Neuronal stem cell (in vitro differentiated cells): ENCODE measurements at regions not wholly inside any gene's neighbourhood (a gene's known extent, or its start where the extent isn't known, plus 50 kb on each side); places are given as distances from the start of the nearest gene placed in this dataset.
"Not testable (repeated sequence)": the region's sequence is repeated elsewhere in the genome, so short reads cannot be mapped to it uniquely, and the experiment has no call there.

ENCODE experiments used
- DNase-seq: peaks from one replicate; pipeline ENCODE4 v3.0.0-alpha.2; 2013; ENCODE audit warnings: low spot score
- H2AFZ ChIP-seq: one replicate; pipeline ENCODE4 v1.6.1; 2013; ENCODE audit warnings: mild to moderate bottlenecking, low read length, inconsistent platforms
- H2AK5ac ChIP-seq: 2 replicates; pipeline ENCODE4 v1.6.1; 2013; ENCODE audit warnings: low read depth, mild to moderate bottlenecking, inconsistent platforms, low read length, moderate library complexity, mixed read lengths
- H2BK120ac ChIP-seq: 2 replicates; pipeline ENCODE4 v1.6.1; 2013; ENCODE audit warnings: low read depth, mild to moderate bottlenecking, inconsistent platforms, low read length, moderate library complexity, mixed read lengths
- H2BK12ac ChIP-seq: one replicate; pipeline ENCODE4 v1.6.1; 2013; ENCODE audit warnings: low read length, inconsistent platforms
- H2BK15ac ChIP-seq: 2 replicates; pipeline ENCODE4 v1.6.1; 2013; ENCODE audit warnings: mild to moderate bottlenecking, low read length, inconsistent platforms, mixed read lengths
- H2BK5ac ChIP-seq: one replicate; pipeline ENCODE4 v1.6.1; 2013; ENCODE audit warnings: inconsistent platforms, mild to moderate bottlenecking, low read length, moderate library complexity
- H3K14ac ChIP-seq: one replicate; pipeline ENCODE4 v1.6.1; 2013; ENCODE audit warnings: low read length, inconsistent platforms
- H3K18ac ChIP-seq: 2 replicates; pipeline ENCODE4 v1.6.1; 2013; ENCODE audit warnings: low read length, inconsistent platforms
- H3K23ac ChIP-seq: 2 replicates; pipeline ENCODE4 v1.6.1; 2013; ENCODE audit warnings: low read depth, mild to moderate bottlenecking, mixed read lengths, low read length, inconsistent platforms; ENCODE audit not compliant: poor library complexity
- H3K27ac ChIP-seq: replicated peaks from 3 replicates; pipeline ENCODE4 v1.5.1; 2013; ENCODE audit warnings: low read length, inconsistent platforms
- H3K27me3 ChIP-seq, 3 experiments: 2 replicates each; pipeline ENCODE4 v1.6.1; 2013; ENCODE audit warnings: low read length in 3 of 3, mild to moderate bottlenecking in 2 of 3, inconsistent platforms in 1 of 3, low read depth in 1 of 3, mixed read lengths in 1 of 3, moderate library complexity in 1 of 3; ENCODE audit not compliant: control insufficient read depth in 3 of 3, insufficient read depth in 3 of 3
- H3K36me3 ChIP-seq, 2 donors: replicated peaks in 1 of 2; 2 replicates each; pipeline ENCODE4 v1.6.1; 2013; ENCODE audit warnings: low read length in 2 of 2; ENCODE audit not compliant: control insufficient read depth in 2 of 2, insufficient read depth in 2 of 2
- H3K4ac ChIP-seq: 2 replicates; pipeline ENCODE4 v1.6.1; 2013; ENCODE audit warnings: inconsistent platforms, mild to moderate bottlenecking, low read length, moderate library complexity
- H3K4me1 ChIP-seq, 2 donors: 1 replicate in 1 of 2; 2 replicates in 1 of 2; pipeline ENCODE4 v1.6.1; 2013; ENCODE audit warnings: low read length in 2 of 2, low read depth in 1 of 2; ENCODE audit not compliant: control insufficient read depth in 2 of 2, insufficient read depth in 1 of 2
- H3K4me2 ChIP-seq: one replicate; pipeline ENCODE4 v1.6.1; 2013; ENCODE audit warnings: mild to moderate bottlenecking, low read length, inconsistent platforms; ENCODE audit not compliant: insufficient read depth, poor library complexity, severe bottlenecking
- H3K4me3 ChIP-seq, 2 donors: 2 replicates each; pipeline ENCODE4 v1.5.1; 2013; ENCODE audit warnings: low read length in 2 of 2, mild to moderate bottlenecking in 2 of 2, inconsistent platforms in 1 of 2, moderate library complexity in 1 of 2
- H3K79me1 ChIP-seq: one replicate; pipeline ENCODE4 v1.6.1; 2013; ENCODE audit warnings: low read depth, mild to moderate bottlenecking, inconsistent platforms, low read length, moderate library complexity
- H3K9ac ChIP-seq: one replicate; pipeline ENCODE4 v1.6.1; 2013; ENCODE audit warnings: mild to moderate bottlenecking, low read depth, low read length, inconsistent platforms; ENCODE audit not compliant: poor library complexity
- H3K9me3 ChIP-seq, 2 donors: replicated peaks in 1 of 2; 2 replicates each; pipeline versions ENCODE3 to v1.6.1; 2013; ENCODE audit warnings: low read length in 2 of 2, mild to moderate bottlenecking in 2 of 2, inconsistent platforms in 1 of 2, low read depth in 1 of 2, mixed read lengths in 1 of 2, moderate library complexity in 1 of 2; ENCODE audit not compliant: control insufficient read depth in 2 of 2, insufficient read depth in 1 of 2
- H4K8ac ChIP-seq: one replicate; pipeline ENCODE4 v1.6.1; 2013; ENCODE audit warnings: low read depth, mild to moderate bottlenecking, inconsistent platforms, low read length, moderate library complexity
- H4K91ac ChIP-seq: one replicate; pipeline ENCODE4 v1.6.1; 2013; ENCODE audit warnings: low read length, low read depth, mild to moderate bottlenecking, inconsistent platforms; ENCODE audit not compliant: poor library complexity
- WGBS, 2 donors: extraction: QIAGEN DNeasy Blood & Tissue Kit; methylation state at CpG; one replicate each; pipeline ENCODE4 v1.1.7; 2013; ENCODE audit warnings: missing lambda C conversion rate in 2 of 2, mixed read lengths in 1 of 2; ENCODE audit not compliant: insufficient read length in 2 of 2, insufficient replicate concordance in 1 of 2; ENCODE audit errors: extremely low coverage in 2 of 2; 5-methylcytosine and 5-hydroxymethylcytosine counted together

DNA sequence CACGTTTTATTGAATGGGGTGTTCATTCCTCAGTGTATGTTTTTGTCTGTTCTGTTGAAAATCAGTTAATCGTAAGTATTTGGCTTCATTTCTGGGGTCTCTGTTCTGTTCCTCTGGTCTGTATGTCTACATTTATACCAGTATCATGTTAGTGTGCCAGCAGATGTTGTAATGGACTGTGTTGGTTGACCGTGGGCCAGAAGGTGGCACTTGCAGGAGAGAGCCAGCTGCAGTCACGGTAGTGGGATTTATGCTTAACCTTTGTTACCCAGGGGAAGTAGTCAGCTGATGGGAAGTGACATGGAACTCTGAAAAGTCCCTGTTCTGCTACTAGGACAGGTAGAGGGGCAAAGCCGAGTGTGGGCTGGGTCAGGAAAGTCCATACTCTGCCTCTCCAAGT, 238.3 kb upstream of the NPAP1 start:
- not testable (repeated sequence) for H2BK15ac ChIP-seq, H2BK12ac ChIP-seq, H2AFZ ChIP-seq, H3K18ac ChIP-seq, H4K91ac ChIP-seq, H3K4me3 ChIP-seq, H3K14ac ChIP-seq, H2BK120ac ChIP-seq, H2BK5ac ChIP-seq, H3K27ac ChIP-seq, H4K8ac ChIP-seq, H3K4me2 ChIP-seq, H3K27me3 ChIP-seq, H3K4me1 ChIP-seq, H3K9ac ChIP-seq, H2AK5ac ChIP-seq, H3K79me1 ChIP-seq, H3K4ac ChIP-seq, DNase-seq, H3K9me3 ChIP-seq, H3K36me3 ChIP-seq, H3K23ac ChIP-seq
- no CpG with 5 or more reads among the region's 5 CpGs for WGBS, 2 donors

DNA sequence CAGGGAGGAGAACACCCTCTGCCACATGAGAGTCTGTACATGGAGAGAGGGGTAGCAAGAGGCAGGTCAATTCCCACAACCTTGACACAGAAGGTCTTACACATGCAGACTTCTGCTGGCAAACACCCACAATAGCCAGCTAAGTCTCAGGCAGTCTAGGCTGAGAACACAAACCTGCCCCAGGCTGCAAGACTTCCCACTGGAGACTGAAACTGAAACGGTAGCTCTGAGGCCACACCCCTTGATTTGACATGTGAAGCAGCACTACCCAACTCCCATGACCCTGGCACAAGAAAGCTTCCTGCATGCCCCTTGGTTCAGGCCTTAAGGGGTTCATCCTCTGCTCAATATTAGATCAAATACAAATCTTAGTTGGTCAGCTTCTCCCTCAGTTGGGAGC, 237.8 kb upstream of the NPAP1 start:
- H3K4ac ChIP-seq, H3K79me1 ChIP-seq, H3K27ac ChIP-seq, H3K9ac ChIP-seq, H3K14ac ChIP-seq, H2AK5ac ChIP-seq, H3K9me3 ChIP-seq, H2AFZ ChIP-seq, H3K23ac ChIP-seq, H3K36me3 ChIP-seq, H4K8ac ChIP-seq, H3K4me2 ChIP-seq, DNase-seq, H3K4me3 ChIP-seq, H3K4me1 ChIP-seq, H3K18ac ChIP-seq, H2BK120ac ChIP-seq, H3K27me3 ChIP-seq, H2BK5ac ChIP-seq, H4K91ac ChIP-seq, H2BK12ac ChIP-seq, H2BK15ac ChIP-seq: not testable (repeated sequence)
- WGBS, 2 donors, result no CpG with 5 or more reads among the region's 1 CpG

DNA sequence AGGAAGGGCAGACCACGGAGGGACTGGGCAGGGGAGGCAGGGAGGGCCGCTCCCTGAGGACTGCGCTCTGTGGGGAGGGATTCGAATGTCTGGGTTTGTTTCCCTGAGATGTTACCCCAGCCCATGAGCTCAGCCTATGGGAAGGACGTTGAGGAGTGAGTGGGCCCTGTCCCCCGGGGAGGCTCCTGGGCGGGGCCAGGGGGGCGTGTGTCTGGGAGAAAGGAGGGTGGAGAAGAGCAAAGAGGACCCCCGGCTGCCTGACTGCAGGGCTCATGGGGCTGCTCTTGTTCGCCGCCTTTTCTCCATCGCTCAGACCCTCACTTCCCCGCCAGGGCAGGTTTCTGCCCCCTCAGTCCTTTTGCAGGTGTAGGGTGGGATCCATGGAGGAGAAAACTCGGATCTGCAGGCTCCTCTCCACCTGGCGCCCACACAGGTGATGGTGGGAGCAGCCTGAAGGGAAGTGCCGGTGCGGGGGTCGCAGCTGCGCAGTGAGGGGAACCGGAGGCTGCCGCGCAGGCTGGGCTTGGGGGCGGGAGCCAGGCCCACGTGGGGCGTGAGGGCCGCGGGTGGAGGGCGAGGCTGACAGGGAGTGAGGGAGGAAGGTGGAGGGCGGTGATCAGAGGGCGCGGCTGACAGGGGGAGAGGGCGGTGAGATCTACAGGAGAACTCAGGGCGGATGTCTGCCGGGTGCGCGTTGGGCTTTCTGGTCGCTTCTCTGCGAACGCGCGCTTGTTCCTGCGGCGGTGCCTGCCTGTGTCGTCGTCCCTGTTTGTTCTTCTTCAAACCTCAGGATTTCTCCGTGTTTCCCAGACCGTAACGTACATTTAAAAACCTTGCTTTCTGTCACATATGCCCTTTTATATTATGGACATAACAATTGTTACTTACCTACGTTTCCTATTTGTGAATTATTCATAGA, 198.2 kb upstream of the NPAP1 start:
- H3K27me3 ChIP-seq, H2BK120ac ChIP-seq, H2AK5ac ChIP-seq, H3K4me1 ChIP-seq, H3K9ac ChIP-seq, DNase-seq, H3K79me1 ChIP-seq, H4K91ac ChIP-seq, H2BK5ac ChIP-seq, H3K23ac ChIP-seq, H2BK12ac ChIP-seq, H3K14ac ChIP-seq, H4K8ac ChIP-seq, H2AFZ ChIP-seq, H3K9me3 ChIP-seq, H3K36me3 ChIP-seq, H3K27ac ChIP-seq, H3K4me3 ChIP-seq, H2BK15ac ChIP-seq, H3K18ac ChIP-seq, H3K4ac ChIP-seq: not testable (repeated sequence)
- H3K4me2 ChIP-seq, result peak overlapping the region; percentile 18
- no CpG with 5 or more reads among the region's 49 CpGs for WGBS, 2 donors

DNA sequence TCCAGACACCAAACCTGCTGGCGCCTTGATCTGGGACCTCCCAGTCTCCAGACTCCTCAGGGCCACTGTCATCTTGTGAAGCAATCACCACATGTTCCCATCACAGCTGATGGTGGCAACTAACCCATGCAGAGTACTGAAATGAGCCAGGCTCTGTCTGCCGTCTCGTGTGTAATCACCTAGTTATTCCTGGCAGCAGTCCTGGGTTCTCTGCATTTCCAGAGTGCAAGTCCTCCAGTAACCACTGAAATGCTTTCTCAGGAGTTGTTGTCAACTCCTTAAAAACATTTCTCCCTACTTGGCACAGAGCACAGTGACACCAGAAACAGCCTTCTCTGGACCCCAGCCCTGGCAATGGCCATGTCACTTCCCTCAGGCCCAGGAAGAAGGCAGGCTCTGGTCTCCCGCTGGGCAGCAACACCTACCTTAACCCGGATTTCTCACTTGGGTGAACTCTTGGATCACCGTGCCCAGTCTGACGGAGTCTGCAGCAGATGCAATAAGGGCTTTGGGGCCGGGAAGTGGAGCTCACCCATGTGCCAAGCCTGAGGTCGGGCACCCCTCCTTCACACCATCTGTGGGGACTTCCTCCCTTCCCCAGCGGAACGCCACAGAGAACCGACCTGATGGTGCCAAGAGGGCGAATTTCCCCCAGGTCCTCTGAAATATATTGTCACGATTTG, 189.5 kb upstream of the NPAP1 start:
- H3K4me2 ChIP-seq, result not testable (repeated sequence)

More for the DNA sequence above, 189.5 kb upstream of the NPAP1 start:
- H3K4me1 ChIP-seq, H2AK5ac ChIP-seq, H4K91ac ChIP-seq, DNase-seq, H3K18ac ChIP-seq, H3K23ac ChIP-seq, H3K9me3 ChIP-seq, H3K27me3 ChIP-seq, H3K4ac ChIP-seq, H3K27ac ChIP-seq, H4K8ac ChIP-seq, H3K9ac ChIP-seq, H3K36me3 ChIP-seq, H2BK12ac ChIP-seq, H3K4me3 ChIP-seq, H2BK15ac ChIP-seq, H2BK5ac ChIP-seq, H2AFZ ChIP-seq, H2BK120ac ChIP-seq, H3K79me1 ChIP-seq, H3K14ac ChIP-seq: not testable (repeated sequence)
- WGBS, 2 donors, result no CpG with 5 or more reads among the region's 14 CpGs
